GM12878 (cell line): ENCODE measurements at regions not wholly inside any gene's neighbourhood (a gene's known extent, or its start where the extent isn't known, plus 50 kb on each side); places are given as distances from the start of the nearest gene placed in this dataset.

Source experiments
- ATF7 ChIP-seq: fragments of 450-650 bp; IDR thresholded peaks from 2 replicates; pipeline ENCODE4 v1.6.1; 2016; ENCODE audit warnings: low read depth, mild to moderate bottlenecking
- BMI1 ChIP-seq: fragments of 450-650 bp; IDR thresholded peaks from 2 replicates; pipeline ENCODE4 v1.6.1; 2016; ENCODE audit warnings: mild to moderate bottlenecking, moderate library complexity, borderline replicate concordance
- CHD4 ChIP-seq: fragments of 200-600 bp; sonication (generic); IDR thresholded peaks from 2 replicates; pipeline ENCODE4 v1.6.1; 2016; ENCODE audit warnings: mild to moderate bottlenecking
- CREB1 ChIP-seq: IDR thresholded peaks from 2 replicates; pipeline ENCODE4 v1.6.1; 2012; ENCODE audit warnings: low read depth, mild to moderate bottlenecking, inconsistent platforms
- CREM ChIP-seq: IDR thresholded peaks from 2 replicates; pipeline ENCODE4 v1.6.1; 2014; ENCODE audit warnings: antibody characterized with exemption, low read depth
- ELK1 ChIP-seq: IDR thresholded peaks from 2 replicates; pipeline ENCODE4 v1.6.1; 2012; ENCODE audit warnings: low read depth, low read length, improper control_type of control experiment
- ESRRA ChIP-seq: IDR thresholded peaks from 2 replicates; pipeline ENCODE4 v1.6.1; 2012; ENCODE audit warnings: mild to moderate bottlenecking, low read length, improper control_type of control experiment
- HDAC6 ChIP-seq: fragments of 200-600 bp; sonication (generic); IDR thresholded peaks from one replicate; pipeline ENCODE4 v1.8.0; 2017; ENCODE audit warnings: antibody characterized with exemption; ENCODE audit not compliant: unreplicated experiment
- JUND ChIP-seq: IDR thresholded peaks from 2 replicates; pipeline ENCODE4 v1.6.1; 2012; ENCODE audit warnings: low read depth, mild to moderate bottlenecking, low read length, improper control_type of control experiment, moderate library complexity
- KAT2A ChIP-seq: conservative IDR thresholded peaks from 2 replicates; pipeline ENCODE4 v1.6.1; 2011; ENCODE audit warnings: low read depth, low read length; ENCODE audit not compliant: control insufficient read depth
- MLLT1 ChIP-seq: fragments of 450-650 bp; IDR thresholded peaks from 2 replicates; pipeline ENCODE4 v1.6.1; 2016; ENCODE audit warnings: mild to moderate bottlenecking
- PAX8 ChIP-seq: fragments of 450-650 bp; IDR thresholded peaks from 2 replicates; pipeline ENCODE4 v1.6.1; 2017; ENCODE audit warnings: mild to moderate bottlenecking, moderate library complexity
- PBX3 ChIP-seq: IDR thresholded peaks from 2 replicates; pipeline ENCODE4 v1.6.1; 2011; ENCODE audit warnings: mild to moderate bottlenecking, low read depth, low read length, moderate library complexity; ENCODE audit not compliant: insufficient replicate concordance
- POLR2AphosphoS2 ChIP-seq: IDR thresholded peaks from 2 replicates; pipeline ENCODE4 v1.6.1; 2011; ENCODE audit warnings: low read depth, mild to moderate bottlenecking, low read length, improper control_type of control experiment, moderate library complexity
- POLR2AphosphoS5 ChIP-seq: IDR thresholded peaks from 2 replicates; pipeline ENCODE4 v1.6.1; 2011; ENCODE audit warnings: mild to moderate bottlenecking, low read length, inconsistent platforms
- RELB ChIP-seq: fragments of 450-650 bp; IDR thresholded peaks from 2 replicates; pipeline ENCODE4 v1.6.1; 2017; ENCODE audit warnings: low read depth, mild to moderate bottlenecking, moderate library complexity
- SREBF1 ChIP-seq: IDR thresholded peaks from 2 replicates; pipeline ENCODE4 v1.6.1; 2012; ENCODE audit warnings: mild to moderate bottlenecking, low read length
- STAT1 ChIP-seq: fragments of 450-650 bp; conservative IDR thresholded peaks from 2 replicates; pipeline ENCODE4 v1.6.1; 2014; ENCODE audit warnings: antibody characterized with exemption, mild to moderate bottlenecking
- YY1 ChIP-seq: IDR thresholded peaks from 2 replicates; pipeline ENCODE4 v1.6.1; 2011; ENCODE audit warnings: low read depth, mild to moderate bottlenecking, low read length
- ZBTB33 ChIP-seq: fragments of 450-650 bp; IDR thresholded peaks from 2 replicates; pipeline ENCODE4 v1.6.1; 2017; ENCODE audit warnings: mild to moderate bottlenecking
- ZNF687 ChIP-seq: fragments of 450-650 bp; IDR thresholded peaks from 2 replicates; pipeline ENCODE4 v1.6.1; 2017; ENCODE audit warnings: mild to moderate bottlenecking, moderate library complexity

GRCh38 chr2:129483366-129483765 lies 496.1 kb upstream of the RAB6C start (continued):
- no peak for TF ChIP-seq ZNF687
- TF ChIP-seq POLR2AphosphoS5 = no peak
- TF ChIP-seq CREM = 0 out of 2 replicates have a peak, but pooled peaks have one; percentile 11
- TF ChIP-seq ESRRA = no peak
- TF ChIP-seq BMI1 = no peak
- no peak for TF ChIP-seq RELB
- TF ChIP-seq POLR2AphosphoS2 = no peak
- no peak for TF ChIP-seq SREBF1
- TF ChIP-seq KAT2A = no peak
- no peak for TF ChIP-seq HDAC6
- no peak for TF ChIP-seq ELK1
- TF ChIP-seq STAT1 = no peak
- no peak for TF ChIP-seq PBX3
- no peak for TF ChIP-seq MLLT1
- TF ChIP-seq YY1 = peak; percentile 42; the same call in 1 of the 2 replicates
- TF ChIP-seq CREB1 = peak; percentile 57; the same call in 1 of the 2 replicates
- TF ChIP-seq JUND = no peak
- TF ChIP-seq PAX8 = no peak
- TF ChIP-seq ZBTB33 = no peak
- TF ChIP-seq ATF7 = peak; percentile 11; the same call in 1 of the 2 replicates
- TF ChIP-seq CHD4 = no peak
